Ovary (tissue), 7 donors: ENCODE measurements at regions not wholly inside any gene's neighbourhood (a gene's known extent, or its start where the extent isn't known, plus 50 kb on each side); places are given as distances from the start of the nearest gene placed in this dataset.
"Not testable (repeated sequence)": the region's sequence is repeated elsewhere in the genome, so short reads cannot be mapped to it uniquely, and the experiment has no call there.

Experiments
- DNase-seq, 5 donors: peaks; one replicate each; pipeline ENCODE4 v3.0.0-alpha.2; 2019 to 2020
- H3K27ac ChIP-seq, 2 donors: fragments of 200-600 bp; one replicate each; pipeline versions ENCODE4 v1.5.1 to v1.8.0; 2019 to 2022
- H3K27me3 ChIP-seq: fragments of 200-600 bp; one replicate; pipeline ENCODE4 v1.8.0; 2022
- H3K36me3 ChIP-seq: fragments of 200-600 bp; sonication (generic); one replicate; pipeline ENCODE4 v1.5.1; 2019
- H3K4me1 ChIP-seq: one replicate; pipeline ENCODE4 v1.8.1; 2013; ENCODE audit warnings: mild to moderate bottlenecking, moderate library complexity; ENCODE audit not compliant: insufficient read depth
- H3K4me3 ChIP-seq: fragments of 200-600 bp; sonication (generic); one replicate; pipeline ENCODE4 v1.5.1; 2017
- H3K9me3 ChIP-seq, 2 donors: fragments of 200-600 bp in 1 of 2; sonication (generic) in 1 of 2; one replicate each; pipeline versions ENCODE4 v1.5.1 to v1.8.1; 2013 to 2019; ENCODE audit warnings: mild to moderate bottlenecking in 1 of 2, moderate library complexity in 1 of 2
- CTCF ChIP-seq, 3 donors: fragments of 450-650 bp in 2 of 3; fragments of 200-600 bp in 1 of 3; IDR thresholded peaks; one replicate each; pipeline versions ENCODE4 v1.5.1 to v1.8.0; 2016 to 2022; ENCODE audit warnings: antibody characterized with exemption in 3 of 3, mild to moderate bottlenecking in 1 of 3
- EP300 ChIP-seq: sonication (generic); formaldehyde crosslinking; IDR thresholded peaks from one replicate; pipeline ENCODE4 v1.6.1; 2017; ENCODE audit warnings: antibody characterized with exemption
- POLR2A ChIP-seq: fragments of 450-650 bp; IDR thresholded peaks from one replicate; pipeline ENCODE4 v1.6.1; 2017; ENCODE audit warnings: antibody characterized with exemption, mild to moderate bottlenecking, moderate library complexity
- WGBS, 3 donors: extraction: QIAGEN DNeasy Blood & Tissue Kit in 1 of 3; methylation state at CpG; one replicate each; pipeline versions ENCODE4 v1.1.5 to v1.1.7; 2013 to 2017; 5-methylcytosine and 5-hydroxymethylcytosine counted together
- intact Hi-C, 4 donors: fragments of 100-400 bp; cut with DNase I; formaldehyde crosslinking; loops; one replicate each; pipeline versions ENCODE4 v1.11.0 to v1.15.1; 2022 to 2023
- donor health status: DM: no; HTN: no; CAD: no; lungs with moderate emphysema.
- donor health status: DM: no; HTN: no; CAD: no.
- donor health status: Bipolar disorder and iron deficiency.
- donor health status: DM: no; HTN: no; CAD: no.
- donor health status: DM: yes; HTN: yes; CAD: no.

GRCh38 chr7:3162289-3162688 lies 118.6 kb upstream of the CARD11 start:
- 81 to 89% (median 81%) methylated on average over 2 of the region's 2 CpGs for WGBS, 3 donors
- no peak for TF ChIP-seq EP300
- TF ChIP-seq CTCF (IDR thresholded peaks at IDR 0.05) = no peak
- no peak for TF ChIP-seq POLR2A
- no peak for DNase-seq
- Histone ChIP-seq H3K27me3 (no peaks in the 10 kb centered on the region), H3K9me3 (no peaks in the 10 kb centered on the region), H3K36me3 (no peaks in the 10 kb centered on the region), H3K4me1 (no peaks in the 10 kb centered on the region), H3K4me3 (no peak overlapping the region), H3K27ac (no peak overlapping the region)
- intact Hi-C loops = no loop called here

- WGBS, 3 donors = 60 to 76% (median 67%) methylated on average over 4 of the region's 4 CpGs
Measured at GRCh38 chr7:3162798-3163197, 119.1 kb upstream of the CARD11 start.

GRCh38 chr7:3164380-3164792 lies 120.7 kb upstream of the CARD11 start:
- H3K27ac ChIP-seq = no peak overlapping the region
- intact Hi-C loops = no loop called here
- WGBS, 3 donors = 19 to 39% (median 37%) methylated on average over 10 of the region's 10 CpGs
- H3K9me3 ChIP-seq = no peaks in the 10 kb centered on the region
- no peaks in the 10 kb centered on the region for H3K27me3 ChIP-seq
- DNase-seq = no peak
- H3K4me3 ChIP-seq = no peak overlapping the region
- no peaks in the 10 kb centered on the region for H3K36me3 ChIP-seq
- no peak for TF ChIP-seq CTCF (IDR thresholded peaks at IDR 0.05)
- TF ChIP-seq POLR2A = no peak
- no peak for TF ChIP-seq EP300
- H3K4me1 ChIP-seq = no peaks in the 10 kb centered on the region

More at GRCh38 chr7:3162798-3163197, 119.1 kb upstream of the CARD11 start:
- H3K27me3 ChIP-seq, intact Hi-C loops, H3K4me3 ChIP-seq, H3K9me3 ChIP-seq, DNase-seq, H3K27ac ChIP-seq, H3K36me3 ChIP-seq, H3K4me1 ChIP-seq: not testable (repeated sequence)

GRCh38 chr7:3165681-3166580 lies 122.3 kb upstream of the CARD11 start:
- no peak overlapping the region for H3K4me3 ChIP-seq
- whole genome bisulfite sequencing, 3 donors = 81 to 90% (median 88%) methylated on average over 21 of the region's 21 CpGs
- no peak overlapping the region for H3K27ac ChIP-seq
- TF ChIP-seq CTCF (IDR thresholded peaks at IDR 0.05) (no peak), POLR2A (no peak), EP300 (no peak)
- no peaks in the 10 kb centered on the region for H3K27me3 ChIP-seq
- intact Hi-C loops = no loop called here
- no peaks in the 10 kb centered on the region for H3K36me3 ChIP-seq
- no peaks in the 10 kb centered on the region for H3K9me3 ChIP-seq
- H3K4me1 ChIP-seq = no peaks in the 10 kb centered on the region
- no peak for DNase-seq

- WGBS, 3 donors = 73 to 86% (median 80%) methylated on average over 5 of the region's 5 CpGs
- TF ChIP-seq CTCF (IDR thresholded peaks at IDR 0.05) = no peak
- no peak for TF ChIP-seq POLR2A
- no peak for TF ChIP-seq EP300
- Histone ChIP-seq H3K4me3 (no peak overlapping the region), H3K27ac (no peak overlapping the region), H3K36me3 (no peaks in the 10 kb centered on the region), H3K27me3 (no peaks in the 10 kb centered on the region), H3K9me3 (no peaks in the 10 kb centered on the region), H3K4me1 (no peaks in the 10 kb centered on the region)
- intact Hi-C loops = no loop called here
- no peak for DNase-seq
Measured at GRCh38 chr7:3167551-3167950, 123.9 kb upstream of the CARD11 start.
